HG03354 (cell line): ENCODE measurements at regions not wholly inside any gene's neighbourhood (a gene's known extent, or its start where the extent isn't known, plus 50 kb on each side); places are given as distances from the start of the nearest gene placed in this dataset.

Source experiments
- ATAC-seq: cut with Tn5 transposase; IDR thresholded peaks from one replicate; pipeline ENCODE4 v1.9.1; 2021; ENCODE audit warnings: mild to moderate bottlenecking; ENCODE audit not compliant: unreplicated experiment, poor library complexity, severe bottlenecking

- ATAC-seq = no peak
These were observed 381.2 kb upstream of the SLITRK1 start for GRCh38 chr13:84263354-84264069.

GRCh38 chr13:84255226-84255797 lies 373.0 kb upstream of the SLITRK1 start:
- ATAC-seq = no peak

DNA sequence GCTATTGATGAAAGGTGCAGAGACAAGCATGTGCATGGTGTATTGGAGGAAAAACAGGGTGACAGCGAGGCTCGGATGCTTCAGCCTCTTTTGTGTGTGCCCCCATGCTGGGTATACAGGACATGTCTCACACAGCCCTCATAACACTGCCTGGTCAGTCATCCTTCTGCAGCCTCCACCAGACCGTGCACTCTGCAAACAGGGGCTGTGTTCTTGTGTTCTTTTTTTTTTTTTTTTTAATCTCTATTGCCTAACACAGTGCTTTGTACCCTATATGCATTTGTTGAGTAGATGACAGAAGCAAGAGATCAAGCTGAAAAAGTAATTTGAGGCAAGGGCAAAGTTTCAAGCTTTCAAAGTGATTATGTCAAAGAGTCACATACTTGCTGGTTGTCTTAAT lies 367.2 kb upstream of the SLITRK1 start:
- no peak for ATAC-seq

DNA sequence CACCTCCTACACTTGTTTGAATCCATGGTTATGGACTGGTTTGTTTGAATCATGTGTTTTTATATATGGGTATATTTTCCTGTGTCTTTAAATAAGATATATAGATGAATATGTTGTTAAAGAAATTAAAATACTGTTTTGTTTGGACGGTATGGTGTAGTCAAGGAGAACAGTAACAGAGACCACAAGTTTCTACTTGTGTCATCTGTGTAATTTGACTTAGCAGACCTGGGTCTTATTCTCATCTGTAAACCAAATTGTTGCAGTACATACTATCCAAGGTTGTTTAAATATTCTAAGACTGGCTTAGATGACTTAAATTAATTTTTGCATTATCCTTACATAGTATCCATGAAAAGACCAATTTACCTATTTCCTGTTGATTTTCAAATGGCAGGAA lies 361.1 kb upstream of the SLITRK1 start:
- no peak for ATAC-seq

DNA sequence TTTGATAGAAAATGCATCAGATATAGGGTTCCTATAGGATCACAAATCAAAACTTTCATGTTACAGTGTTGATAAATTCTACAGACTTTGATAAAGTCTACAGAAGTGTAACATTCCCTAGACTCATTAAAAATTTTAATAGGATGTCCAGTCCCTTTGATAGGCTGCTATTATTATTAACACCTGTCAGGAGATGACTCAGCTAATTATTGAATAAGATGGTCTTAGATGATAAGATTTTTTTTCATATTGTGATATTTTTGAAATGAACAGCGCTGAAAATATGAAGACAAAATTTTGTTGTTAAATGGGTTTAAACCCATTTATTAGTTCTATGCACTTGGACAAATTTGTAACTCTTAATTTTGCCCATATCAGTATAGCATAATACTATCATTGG lies 356.8 kb upstream of the SLITRK1 start:
- ATAC-seq = no peak

- ATAC-seq = no peak
These were observed 356.1 kb upstream of the SLITRK1 start for GRCh38 chr13:84238381-84238780.

GRCh38 chr13:84237143-84237542 lies 354.9 kb upstream of the SLITRK1 start:
- no peak for ATAC-seq

- no peak for ATAC-seq
These were observed 352.1 kb upstream of the SLITRK1 start for GRCh38 chr13:84234416-84234815.

DNA sequence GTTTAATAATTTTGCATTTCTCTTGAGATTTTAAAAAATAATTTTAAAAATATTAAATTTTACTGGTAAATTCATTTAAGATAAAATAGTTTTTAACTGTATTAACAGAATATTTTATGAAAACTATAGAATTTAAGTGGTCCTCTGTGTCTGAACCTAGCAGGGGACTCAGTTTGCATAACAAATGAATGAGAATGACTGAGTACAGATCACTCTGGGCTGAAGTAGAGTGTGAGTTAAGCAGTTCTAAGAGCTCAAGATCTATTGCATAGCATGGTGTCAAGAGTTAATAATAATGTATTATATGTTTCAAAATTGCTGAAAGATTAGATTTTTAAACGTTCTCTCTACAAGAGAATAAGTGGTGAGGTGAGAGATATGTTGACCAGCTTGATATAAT lies 348.3 kb upstream of the SLITRK1 start:
- no peak for ATAC-seq

GRCh38 chr13:84211048-84211447 lies 328.8 kb upstream of the SLITRK1 start:
- no peak for ATAC-seq

- ATAC-seq = no peak
These were observed 326.1 kb upstream of the SLITRK1 start for GRCh38 chr13:84208246-84208910.

DNA sequence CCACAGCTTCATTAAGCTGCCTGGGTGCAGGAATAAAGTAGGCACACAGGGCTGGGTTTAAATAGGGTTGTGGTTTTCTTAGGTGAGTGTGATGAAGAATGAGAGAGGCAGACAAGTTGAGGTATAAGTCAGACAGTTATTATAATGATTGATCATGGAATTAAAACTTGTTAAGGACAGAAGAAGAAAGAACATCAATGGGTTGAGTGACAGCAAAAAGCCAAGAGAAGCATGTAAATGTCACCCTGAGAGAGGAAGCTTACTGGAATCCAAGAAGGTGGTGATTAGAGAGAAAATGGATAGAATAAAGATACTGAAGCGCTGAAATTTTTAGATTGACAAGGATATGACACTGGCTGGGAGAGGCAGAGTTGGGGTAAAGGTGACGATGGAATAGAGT lies 325.2 kb upstream of the SLITRK1 start:
- ATAC-seq = no peak

DNA sequence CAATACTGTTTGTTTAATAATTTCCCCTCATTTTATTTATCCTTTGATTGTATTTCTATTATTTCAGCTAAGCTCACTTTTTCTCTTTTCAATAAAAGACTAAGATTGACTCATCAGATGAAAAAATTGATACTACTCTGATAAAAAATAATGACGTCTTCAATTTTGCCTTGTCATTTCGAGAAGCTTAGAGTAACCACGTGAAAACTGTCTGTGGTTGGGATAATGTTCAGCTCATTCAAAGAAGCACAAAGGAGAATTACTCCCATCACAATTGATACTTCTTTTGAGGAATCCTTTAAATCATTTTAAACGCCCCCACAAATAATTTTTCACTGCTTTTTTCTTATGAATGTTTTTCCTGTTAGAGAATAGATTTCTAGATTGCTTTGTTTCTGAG lies 318.7 kb upstream of the SLITRK1 start:
- no peak for ATAC-seq

- ATAC-seq = no peak
These were observed 309.9 kb upstream of the SLITRK1 start for GRCh38 chr13:84192125-84192524.

DNA sequence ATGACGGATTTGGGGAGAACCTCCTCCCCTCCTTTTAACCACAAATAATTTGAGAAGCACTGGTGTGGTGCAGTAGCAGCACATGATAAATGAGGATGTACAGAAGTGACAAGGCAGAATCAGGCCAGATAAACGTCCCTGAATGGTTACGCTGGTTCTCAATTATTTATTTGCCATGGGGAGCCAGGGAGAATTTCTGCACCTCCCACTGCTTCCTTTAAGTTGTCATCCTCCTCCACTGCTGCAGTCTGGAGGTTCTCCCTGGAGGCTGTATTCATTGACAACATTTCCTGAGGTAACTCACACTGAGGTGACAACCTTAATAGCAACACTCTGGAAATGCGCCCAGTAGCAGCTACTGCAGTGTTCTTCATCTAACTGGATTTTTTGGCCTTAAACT lies 308.9 kb upstream of the SLITRK1 start:
- ATAC-seq = no peak

DNA sequence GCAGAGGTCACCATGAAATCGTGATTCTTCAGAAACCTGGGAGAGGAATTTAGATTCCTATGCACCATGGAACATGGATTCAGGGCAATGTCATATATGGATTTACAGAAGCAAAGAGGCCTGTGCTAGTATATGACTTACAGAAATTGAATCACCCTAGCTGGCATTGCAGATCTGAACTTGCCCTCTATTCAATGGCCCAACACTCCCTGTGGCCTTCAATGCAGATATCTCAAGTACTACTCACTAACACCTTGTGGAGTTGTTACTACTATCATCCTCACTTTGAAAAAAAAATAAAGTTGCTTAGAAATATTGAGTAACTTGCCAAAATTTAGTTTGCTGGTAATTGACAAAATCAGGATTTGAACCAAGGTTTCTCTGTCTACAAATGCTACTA lies 305.4 kb upstream of the SLITRK1 start:
- ATAC-seq = no peak

- ATAC-seq = no peak
These were observed 257.4 kb upstream of the SLITRK1 start for GRCh38 chr13:84139561-84140158.

DNA sequence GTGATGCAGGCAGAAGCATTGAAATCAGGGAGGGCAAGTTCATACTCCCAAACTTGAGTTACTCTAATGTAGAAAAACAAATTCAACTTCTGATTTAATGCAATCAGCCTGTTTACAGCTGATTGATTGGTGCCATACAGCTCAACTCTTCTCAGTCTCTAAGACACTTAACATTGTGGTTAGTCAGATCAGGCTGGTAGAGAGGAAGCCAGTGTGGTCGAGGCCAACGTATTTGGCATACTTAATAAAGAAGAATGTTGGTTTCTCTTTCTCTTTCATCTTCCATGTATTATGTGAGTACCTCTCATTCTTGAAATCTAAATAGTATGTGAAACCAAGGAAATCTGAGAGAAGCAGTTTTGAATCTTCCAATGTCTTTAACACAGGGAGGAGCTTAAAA lies 255.0 kb upstream of the SLITRK1 start:
- ATAC-seq = peak; percentile 100

DNA sequence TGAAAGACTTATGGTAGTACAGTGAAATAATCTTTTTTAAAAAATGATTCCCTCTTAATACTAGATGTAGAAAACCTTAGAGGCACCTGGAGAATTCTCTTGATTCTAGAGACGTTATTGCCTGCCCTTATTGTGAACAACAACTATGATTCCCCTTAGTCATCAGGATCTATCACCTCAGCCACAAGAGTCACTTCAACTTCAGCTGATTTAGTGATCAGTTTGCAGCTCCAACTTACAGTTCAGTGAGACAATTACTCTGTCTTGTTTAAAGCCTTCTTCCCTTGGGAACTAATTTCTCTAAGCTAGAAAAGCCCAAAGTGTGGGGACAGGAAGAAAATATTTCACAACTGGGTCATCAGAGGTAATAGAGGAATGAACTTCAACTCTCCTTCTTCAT lies 254.3 kb upstream of the SLITRK1 start:
- ATAC-seq = peak; percentile 2

DNA sequence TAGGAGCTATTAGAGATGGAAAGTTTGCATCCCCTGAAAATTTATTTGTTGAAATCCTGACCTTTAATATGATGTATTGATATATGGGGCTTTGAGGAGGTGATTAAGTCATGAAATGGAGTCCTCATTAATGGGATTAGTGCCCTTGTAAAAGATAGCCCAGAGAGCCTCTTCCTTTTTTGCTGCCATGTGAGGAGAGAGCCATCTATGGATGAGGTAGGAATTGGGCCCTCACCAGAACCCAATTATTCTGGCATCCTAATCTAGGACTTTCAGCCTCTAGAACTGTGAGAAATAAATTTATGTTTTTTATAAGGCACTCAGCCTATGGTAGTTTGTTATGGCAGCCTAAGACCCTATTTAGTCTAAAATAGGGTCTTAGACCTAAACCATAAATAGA lies 250.2 kb upstream of the SLITRK1 start:
- no peak for ATAC-seq

DNA sequence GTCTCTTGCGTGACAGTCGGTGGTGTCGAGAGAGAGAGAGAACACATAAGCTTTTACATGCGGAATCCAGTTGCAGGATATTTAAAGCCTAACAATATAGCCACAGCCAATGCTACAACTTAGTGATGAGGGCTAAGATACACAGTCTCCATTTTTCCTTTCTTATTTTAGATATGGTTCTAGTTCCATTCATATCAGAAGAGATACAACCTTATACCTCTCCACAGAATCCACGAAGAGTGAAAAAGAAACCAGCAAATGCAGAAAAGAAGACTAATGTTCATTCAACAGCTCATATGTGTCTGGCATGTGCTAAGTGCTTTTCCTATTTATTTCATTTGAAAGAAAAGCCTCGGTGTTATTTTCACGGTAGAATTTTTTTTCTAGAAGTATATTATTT lies 249.0 kb upstream of the SLITRK1 start:
- no peak for ATAC-seq
